Stomach (tissue), 4 donors: ENCODE measurements at regions not wholly inside any gene's neighbourhood (a gene's known extent, or its start where the extent isn't known, plus 50 kb on each side); places are given as distances from the start of the nearest gene placed in this dataset.

Experiments
- POLR2A ChIP-seq, 4 donors: fragments of 450-650 bp; IDR thresholded peaks; one replicate each; pipeline ENCODE4 v1.6.1; 2016; ENCODE audit warnings: antibody characterized with exemption in 4 of 4, control low read depth in 2 of 4, mild to moderate bottlenecking in 1 of 4, moderate library complexity in 1 of 4
- POLR2AphosphoS5 ChIP-seq, 3 donors: sonication (generic); formaldehyde crosslinking; IDR thresholded peaks; one replicate each; pipeline ENCODE4 v1.6.1; 2016; ENCODE audit warnings: antibody characterized with exemption in 3 of 3
- TF ChIP-seq, protein P1 (sequence below), 7 experiments: fragments of 450-650 bp in 4 of 7; fragments of 200-600 bp in 3 of 7; sonication (generic) in 3 of 7; IDR thresholded peaks; one replicate each; pipeline ENCODE4 v1.5.1; 2016 to 2019; ENCODE audit warnings: antibody characterized with exemption in 7 of 7, control low read depth in 2 of 7, mild to moderate bottlenecking in 1 of 7

DNA sequence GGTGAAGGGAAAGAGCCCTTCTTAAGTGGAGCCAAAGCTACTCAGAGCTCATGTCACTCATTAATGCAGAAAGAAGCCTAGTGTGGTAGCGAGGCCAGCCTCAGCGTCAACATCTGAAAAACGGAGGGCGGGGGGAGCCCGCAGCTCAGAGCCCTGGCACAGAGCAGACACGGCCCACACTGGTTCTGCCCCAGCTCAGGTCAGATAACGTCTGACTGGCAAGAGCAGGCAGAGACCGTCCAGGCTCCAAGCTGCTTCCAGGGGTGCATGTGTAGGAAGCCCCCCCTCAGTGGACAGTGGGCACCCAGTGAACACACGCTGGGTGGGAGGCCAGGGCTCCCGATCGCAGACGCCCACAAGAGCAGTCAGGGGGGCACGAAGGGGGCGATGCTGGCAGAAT lies 100.8 kb downstream of the SHANK2 start:
- TF ChIP-seq POLR2A (IDR thresholded peaks at IDR 0.05), result no peak
- TF ChIP-seq, protein P1, sequence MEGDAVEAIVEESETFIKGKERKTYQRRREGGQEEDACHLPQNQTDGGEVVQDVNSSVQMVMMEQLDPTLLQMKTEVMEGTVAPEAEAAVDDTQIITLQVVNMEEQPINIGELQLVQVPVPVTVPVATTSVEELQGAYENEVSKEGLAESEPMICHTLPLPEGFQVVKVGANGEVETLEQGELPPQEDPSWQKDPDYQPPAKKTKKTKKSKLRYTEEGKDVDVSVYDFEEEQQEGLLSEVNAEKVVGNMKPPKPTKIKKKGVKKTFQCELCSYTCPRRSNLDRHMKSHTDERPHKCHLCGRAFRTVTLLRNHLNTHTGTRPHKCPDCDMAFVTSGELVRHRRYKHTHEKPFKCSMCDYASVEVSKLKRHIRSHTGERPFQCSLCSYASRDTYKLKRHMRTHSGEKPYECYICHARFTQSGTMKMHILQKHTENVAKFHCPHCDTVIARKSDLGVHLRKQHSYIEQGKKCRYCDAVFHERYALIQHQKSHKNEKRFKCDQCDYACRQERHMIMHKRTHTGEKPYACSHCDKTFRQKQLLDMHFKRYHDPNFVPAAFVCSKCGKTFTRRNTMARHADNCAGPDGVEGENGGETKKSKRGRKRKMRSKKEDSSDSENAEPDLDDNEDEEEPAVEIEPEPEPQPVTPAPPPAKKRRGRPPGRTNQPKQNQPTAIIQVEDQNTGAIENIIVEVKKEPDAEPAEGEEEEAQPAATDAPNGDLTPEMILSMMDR (IDR thresholded peaks at IDR 0.05), result no peak
- no peak for TF ChIP-seq POLR2AphosphoS5 (IDR thresholded peaks at IDR 0.05)
